Panc1 (cell line): ENCODE measurements at regions not wholly inside any gene's neighbourhood (a gene's known extent, or its start where the extent isn't known, plus 50 kb on each side); places are given as distances from the start of the nearest gene placed in this dataset.

Experiments used
- ATAC-seq: fragments of 200-7000 bp; cut with Tn5 transposase; 2 replicates; pipeline ENCODE4 v1.9.1; 2020; ENCODE audit warnings: mild to moderate bottlenecking, moderate library complexity
- BruUV-seq: library from RNA; stranded (reverse); fragments of 400-500 nt; replicated peaks from 2 replicates; lab custom pipeline; 2021; lab: Mats Ljungman, UMichigan
- CTCF ChIA-PET: fragments of 300-600 bp; sonication (Branson Sonifier 250); formaldehyde crosslinking; loops from one replicate; lab custom pipeline; 2022; ENCODE audit warnings: antibody characterized with exemption; lab: Charles Lee
- POLR2A ChIA-PET: fragments of 300-600 bp; sonication (Branson Sonifier 250); formaldehyde crosslinking; loops from one replicate; lab custom pipeline; 2022; ENCODE audit warnings: antibody characterized with exemption; lab: Charles Lee
- DNase-seq: peaks from one replicate; pipeline ENCODE4 v3.0.0-alpha.2; 2010; ENCODE audit warnings: low read depth, low spot score
- H3K27ac ChIP-seq: 2 replicates; pipeline ENCODE4 v1.5.1; 2011; ENCODE audit warnings: mild to moderate bottlenecking, low read length, inconsistent platforms
- H3K27me3 ChIP-seq: fragments of 200-500 bp; sonication (Bioruptor generic); 2 replicates; pipeline ENCODE4 v1.6.0; 2014; ENCODE audit warnings: low read length, inconsistent platforms; ENCODE audit not compliant: control insufficient read depth, insufficient read depth
- H3K36me3 ChIP-seq: fragments of 200-500 bp; sonication (Bioruptor generic); 2 replicates; pipeline ENCODE4 v1.5.1; 2014; ENCODE audit warnings: inconsistent platforms, mild to moderate bottlenecking, low read length, moderate library complexity; ENCODE audit not compliant: control insufficient read depth, insufficient read depth
- H3K4me1 ChIP-seq: 2 replicates; pipeline ENCODE4 v1.5.1; 2011; ENCODE audit warnings: inconsistent platforms, mild to moderate bottlenecking, low read length, moderate library complexity; ENCODE audit not compliant: control insufficient read depth, insufficient read depth
- H3K4me3 ChIP-seq, 2 experiments: 2 replicates each; pipeline ENCODE4 v1.5.1; 2011 to 2012; ENCODE audit warnings: low read depth in 2 of 2, low read length in 2 of 2, mild to moderate bottlenecking in 2 of 2, inconsistent platforms in 1 of 2, moderate library complexity in 1 of 2
- H3K9me3 ChIP-seq: fragments of 200-500 bp; sonication (Bioruptor generic); 2 replicates; pipeline ENCODE4 v1.5.1; 2014; ENCODE audit warnings: low read depth, mild to moderate bottlenecking, inconsistent platforms, low read length, moderate library complexity; ENCODE audit not compliant: control insufficient read depth, insufficient read depth
- POLR2AphosphoS5 ChIP-seq: IDR thresholded peaks from 2 replicates; pipeline ENCODE4 v1.6.1; 2012; ENCODE audit warnings: mild to moderate bottlenecking, low read depth, low read length, moderate library complexity
- REST ChIP-seq, 2 experiments: IDR thresholded peaks; 2 replicates each; pipeline ENCODE4 v1.6.1; 2011 to 2012; ENCODE audit warnings: low read depth in 2 of 2, control low read depth in 1 of 2, low read length in 1 of 2, mild to moderate bottlenecking in 1 of 2, moderate library complexity in 1 of 2; ENCODE audit not compliant: insufficient read depth in 1 of 2
- SIN3A ChIP-seq: IDR thresholded peaks from 2 replicates; pipeline ENCODE4 v1.6.1; 2012; ENCODE audit warnings: low read depth, mild to moderate bottlenecking, low read length, moderate library complexity, borderline replicate concordance; ENCODE audit not compliant: insufficient read depth
- TCF7L2 ChIP-seq: IDR thresholded peaks from 2 replicates; pipeline ENCODE4 v1.6.1; 2011; ENCODE audit warnings: mild to moderate bottlenecking, low read depth, low read length, inconsistent platforms
- in situ Hi-C: cut with HindIII; loops from 2 replicates; pipeline ENCODE4 v1.10.0; 2016; ENCODE audit warnings: low sequenced_read_pairs, low pct_unique_long_range_greater_than_20kb
- intact Hi-C: fragments of 100-400 bp; cut with micrococcal nuclease; formaldehyde crosslinking; loops from one replicate; pipeline ENCODE4 v1.10.0; 2022; ENCODE audit not compliant: unreplicated experiment
- TF ChIP-seq, protein P1 (sequence below): fragments of 450-650 bp; IDR thresholded peaks from 2 replicates; pipeline ENCODE4 v1.5.1; 2017; ENCODE audit warnings: mild to moderate bottlenecking

- DNase-seq (no peak), ATAC-seq (no peak)
- no peaks in the 10 kb centered on the region for H3K36me3 ChIP-seq
- TF ChIP-seq SIN3A: no peak
- TF ChIP-seq TCF7L2: no peak
- TF ChIP-seq, protein P1, sequence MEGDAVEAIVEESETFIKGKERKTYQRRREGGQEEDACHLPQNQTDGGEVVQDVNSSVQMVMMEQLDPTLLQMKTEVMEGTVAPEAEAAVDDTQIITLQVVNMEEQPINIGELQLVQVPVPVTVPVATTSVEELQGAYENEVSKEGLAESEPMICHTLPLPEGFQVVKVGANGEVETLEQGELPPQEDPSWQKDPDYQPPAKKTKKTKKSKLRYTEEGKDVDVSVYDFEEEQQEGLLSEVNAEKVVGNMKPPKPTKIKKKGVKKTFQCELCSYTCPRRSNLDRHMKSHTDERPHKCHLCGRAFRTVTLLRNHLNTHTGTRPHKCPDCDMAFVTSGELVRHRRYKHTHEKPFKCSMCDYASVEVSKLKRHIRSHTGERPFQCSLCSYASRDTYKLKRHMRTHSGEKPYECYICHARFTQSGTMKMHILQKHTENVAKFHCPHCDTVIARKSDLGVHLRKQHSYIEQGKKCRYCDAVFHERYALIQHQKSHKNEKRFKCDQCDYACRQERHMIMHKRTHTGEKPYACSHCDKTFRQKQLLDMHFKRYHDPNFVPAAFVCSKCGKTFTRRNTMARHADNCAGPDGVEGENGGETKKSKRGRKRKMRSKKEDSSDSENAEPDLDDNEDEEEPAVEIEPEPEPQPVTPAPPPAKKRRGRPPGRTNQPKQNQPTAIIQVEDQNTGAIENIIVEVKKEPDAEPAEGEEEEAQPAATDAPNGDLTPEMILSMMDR: no peak
- TF ChIP-seq POLR2AphosphoS5: no peak
- TF ChIP-seq REST (IDR thresholded peaks at IDR 0.05; ENCODE audit: insufficient read depth in 1 of 2, low read depth in 2 of 2, low read length in 1 of 2): no peak
- no peaks in the 10 kb centered on the region for H3K9me3 ChIP-seq
- no TSS peak for BruUV-seq
- no peaks in the 10 kb centered on the region for H3K4me1 ChIP-seq
- POLR2A ChIA-PET: no interaction called here
- H3K27me3 ChIP-seq: no peaks in the 10 kb centered on the region
- CTCF ChIA-PET: no interaction called here
- in situ Hi-C loops: no loop called here
- intact Hi-C loops: no loop called here
- no peak overlapping the region for H3K27ac ChIP-seq
- no peak overlapping the region for H3K4me3 ChIP-seq
Measured at GRCh38 chr21:24583473-24583872, 1023.8 kb downstream of the MRPL39 start.

- H3K27me3 ChIP-seq: no peaks in the 10 kb centered on the region
- BruUV-seq: no TSS peak
- POLR2A ChIA-PET: no interaction called here
- no peaks in the 10 kb centered on the region for H3K4me1 ChIP-seq
- intact Hi-C loops: no loop called here
- in situ Hi-C loops: no loop called here
- H3K36me3 ChIP-seq: no peaks in the 10 kb centered on the region
- H3K9me3 ChIP-seq: no peaks in the 10 kb centered on the region
- no peak for TF ChIP-seq POLR2AphosphoS5
- TF ChIP-seq, protein P1: no peak
- CTCF ChIA-PET: no interaction called here
- H3K27ac ChIP-seq: no peak overlapping the region
- ATAC-seq (no peak), DNase-seq (no peak)
- no peak overlapping the region for H3K4me3 ChIP-seq
Measured at GRCh38 chr21:24577301-24577700, 1030.0 kb downstream of the MRPL39 start.

DNA sequence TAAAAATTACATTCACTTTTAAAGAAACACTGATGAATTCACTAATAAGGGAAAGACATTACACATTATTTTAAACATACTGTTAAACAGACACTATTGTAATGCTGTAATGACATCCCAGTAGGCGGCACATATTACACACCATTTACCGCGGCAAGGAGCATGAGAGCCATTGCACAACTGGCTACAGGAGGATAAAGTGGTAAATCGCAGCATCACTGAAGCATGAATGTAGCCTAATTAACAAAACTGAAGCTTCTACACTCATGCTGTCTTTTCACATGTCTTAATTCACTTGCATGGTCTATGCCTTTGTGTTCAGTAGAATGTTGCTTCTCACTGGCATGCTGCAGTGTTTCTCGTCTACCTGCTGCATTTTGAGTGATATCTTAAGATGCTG lies 1046.0 kb downstream of the MRPL39 start:
- POLR2A ChIA-PET: no interaction called here
- intact Hi-C loops (no loop called here), in situ Hi-C loops (no loop called here)
- Histone ChIP-seq H3K27me3 (no peaks in the 10 kb centered on the region), H3K27ac (no peak overlapping the region), H3K9me3 (no peaks in the 10 kb centered on the region), H3K4me1 (no peaks in the 10 kb centered on the region), H3K36me3 (no peaks in the 10 kb centered on the region), H3K4me3 (no peak overlapping the region)
- TF ChIP-seq, protein P1: no peak
- TF ChIP-seq REST (IDR thresholded peaks at IDR 0.05; ENCODE audit: insufficient read depth in 1 of 2, low read depth in 2 of 2, low read length in 1 of 2) (no peak), SIN3A (no peak)
- CTCF ChIA-PET: no interaction called here
- BruUV-seq: no TSS peak
- DNase-seq (no peak), ATAC-seq (no peak)
